OCI-LY1 (cell line): ENCODE measurements at regions not wholly inside any gene's neighbourhood (a gene's known extent, or its start where the extent isn't known, plus 50 kb on each side); places are given as distances from the start of the nearest gene placed in this dataset.
"Not testable (repeated sequence)": the region's sequence is repeated elsewhere in the genome, so short reads cannot be mapped to it uniquely, and the experiment has no call there.

Experiments used
- CTCF ChIP-seq: fragments of 200-600 bp; sonication (generic), shearing (Covaris generic); IDR thresholded peaks from 2 replicates; pipeline ENCODE4 v1.5.1; 2017; ENCODE audit warnings: mild to moderate bottlenecking, antibody characterized with exemption, low read length, moderate library complexity, mixed read lengths
- EZH2 ChIP-seq: fragments of 200-600 bp; sonication (generic), shearing (Covaris generic); IDR thresholded peaks from 2 replicates; pipeline ENCODE4 v1.8.0; 2017; ENCODE audit warnings: borderline replicate concordance, mixed run types, mild to moderate bottlenecking, antibody characterized with exemption, low read length, moderate library complexity, mixed read lengths

GRCh38 chr3:112694906-112695305 is 54.0 kb upstream of the CCDC80 start:
- TF ChIP-seq CTCF, EZH2: not testable (repeated sequence)
